Caki2 (cell line): ENCODE measurements at regions not wholly inside any gene's neighbourhood (a gene's known extent, or its start where the extent isn't known, plus 50 kb on each side); places are given as distances from the start of the nearest gene placed in this dataset.

Source experiments
- DNase-seq: peaks from one replicate; pipeline ENCODE4 v3.0.0-alpha.2; 2015; ENCODE audit warnings: low read depth
- in situ Hi-C: cut with HindIII; loops from 2 replicates; pipeline ENCODE4 v1.10.0; 2016; ENCODE audit warnings: low sequenced_read_pairs, low pct_unique_long_range_greater_than_20kb, mixed read lengths

DNA sequence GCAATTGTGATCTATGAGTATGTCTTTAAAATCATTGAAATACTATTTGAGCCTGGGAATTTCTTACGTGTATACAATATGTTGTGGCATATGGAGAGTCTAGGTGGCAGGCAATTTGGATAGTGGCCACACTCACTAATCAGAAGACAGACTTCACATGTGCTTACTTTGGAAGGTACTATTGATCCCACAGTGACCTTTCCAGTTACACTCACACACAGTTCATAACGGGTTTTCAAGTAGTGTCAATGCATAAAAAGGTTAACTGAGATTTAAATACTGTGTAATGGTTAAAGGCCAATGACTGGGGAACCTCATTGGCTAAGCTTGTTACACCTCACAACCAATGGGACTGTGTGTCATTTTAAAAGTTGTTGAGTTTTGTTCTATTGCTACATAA is 783.2 kb downstream of the RPA4 start:
- in situ Hi-C loops, result no loop called here
- DNase-seq, result no peak

DNA sequence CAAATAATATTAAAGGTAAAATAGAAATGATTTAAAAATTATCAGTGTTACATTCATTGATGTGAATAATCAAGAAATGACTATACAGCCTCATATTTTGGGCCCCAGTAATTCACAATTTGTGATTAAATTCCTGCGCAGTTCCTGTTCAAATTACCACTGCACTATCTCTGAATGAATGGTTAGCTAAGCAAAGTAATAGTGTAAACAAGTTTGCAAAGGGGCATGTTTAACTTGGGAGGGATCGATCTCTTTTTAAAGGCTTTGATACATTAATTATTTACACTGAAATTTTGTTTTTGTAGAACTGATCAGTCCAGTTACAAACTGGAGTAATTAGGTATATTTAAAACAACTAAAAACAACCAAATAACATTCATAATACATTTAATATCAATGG is 784.4 kb downstream of the RPA4 start:
- no peak for DNase-seq
- in situ Hi-C loops, result no loop called here

DNA sequence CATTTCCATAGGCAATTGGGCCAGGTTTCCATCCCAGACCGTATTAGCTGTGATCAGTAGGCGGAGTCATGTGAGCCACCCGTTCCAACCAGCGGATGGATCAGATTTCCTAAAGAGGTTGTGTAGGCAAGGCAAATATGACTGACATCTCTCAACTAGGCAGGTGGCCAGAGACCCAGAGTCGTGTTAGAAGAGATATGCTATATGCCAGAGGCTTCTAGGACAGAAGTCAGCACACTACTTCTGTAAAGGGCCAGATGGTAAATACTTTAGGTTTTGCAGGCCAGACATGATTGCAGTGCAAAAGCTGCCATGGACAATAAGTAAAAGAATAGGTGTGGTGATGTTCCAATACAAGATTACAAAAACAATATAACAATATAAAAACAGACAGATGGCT is 788.4 kb downstream of the RPA4 start:
- no peak for DNase-seq
- in situ Hi-C loops, result no loop called here

DNA sequence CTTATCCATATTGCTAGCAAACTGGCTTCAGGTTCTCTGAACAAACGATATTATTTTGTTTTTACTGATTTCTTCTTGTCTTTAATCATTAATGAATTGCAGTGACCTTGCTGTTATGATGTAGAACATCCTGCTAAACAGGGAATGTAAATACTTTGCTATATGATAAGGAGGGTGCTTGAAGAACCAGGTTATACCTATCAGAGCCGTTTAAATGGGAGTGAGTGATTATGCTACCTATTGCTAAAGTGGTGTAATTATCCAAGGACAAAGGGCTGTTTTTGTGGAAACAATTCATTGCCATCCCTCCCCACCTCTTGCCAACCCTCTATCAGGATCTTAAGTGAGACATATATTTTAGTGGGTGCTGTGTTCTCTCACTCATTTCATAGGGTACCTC is 788.9 kb downstream of the RPA4 start:
- no peak for DNase-seq
- in situ Hi-C loops, result no loop called here

DNA sequence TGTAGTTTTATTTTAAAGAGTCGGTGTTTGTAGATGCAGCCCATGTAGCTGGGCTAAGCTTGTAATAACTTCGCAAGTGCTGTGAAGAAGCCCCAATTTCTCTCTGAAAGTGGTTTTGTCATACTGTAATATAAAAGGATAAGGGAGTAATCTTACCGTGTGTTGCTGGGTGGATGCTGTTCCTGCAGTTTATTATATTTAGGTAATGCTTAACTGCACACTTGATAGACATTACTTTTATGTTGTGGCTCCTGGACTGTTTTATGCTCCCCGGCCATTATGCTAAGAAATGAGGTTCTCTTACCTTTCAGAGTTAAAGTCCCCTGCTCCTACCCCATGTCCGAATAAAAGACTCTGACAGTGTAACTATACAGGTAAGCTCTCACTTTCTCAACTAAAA is 789.4 kb downstream of the RPA4 start:
- no peak for DNase-seq
- in situ Hi-C loops, result no loop called here

DNA sequence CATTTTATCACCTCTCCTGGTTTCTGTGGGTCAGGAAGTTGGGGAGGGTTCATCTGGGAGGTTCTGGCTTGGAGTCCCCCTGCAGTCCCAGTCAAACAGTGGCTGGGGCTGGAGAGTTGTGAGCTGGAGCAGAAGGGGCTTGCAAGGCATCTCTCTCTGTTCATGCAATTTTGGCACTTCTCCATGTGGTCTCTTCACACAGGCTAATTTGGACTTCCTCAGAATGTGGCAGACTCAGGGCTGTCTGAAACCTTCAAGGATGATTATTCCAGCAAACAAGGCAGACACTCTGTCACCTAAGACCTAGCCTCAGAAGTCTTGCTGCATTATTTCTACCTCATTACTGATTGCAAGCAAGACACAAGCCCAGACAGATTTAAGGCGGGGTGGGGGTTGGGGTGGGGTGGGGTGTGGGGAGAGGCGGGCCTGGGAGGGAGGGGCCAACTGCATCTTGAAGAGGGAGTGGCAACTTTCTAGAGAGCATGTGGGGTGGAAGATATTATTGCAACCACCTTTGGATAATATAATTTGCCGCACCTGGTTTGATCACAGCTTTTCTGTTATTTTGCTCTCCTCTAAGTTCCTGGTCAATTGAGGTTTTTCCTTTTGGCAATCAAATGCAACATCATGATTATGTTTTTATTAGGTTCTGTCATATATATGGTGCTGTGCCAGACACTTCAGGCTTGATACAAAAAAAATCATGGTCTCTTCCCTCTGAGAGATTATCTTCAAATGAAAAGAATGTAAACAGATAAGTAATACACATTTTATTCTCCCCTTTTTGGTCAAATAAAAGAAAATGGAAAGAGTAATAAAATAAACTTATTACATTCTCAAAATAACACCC is 799.5 kb downstream of the RPA4 start:
- no peak for DNase-seq
- in situ Hi-C loops, result no loop called here

DNA sequence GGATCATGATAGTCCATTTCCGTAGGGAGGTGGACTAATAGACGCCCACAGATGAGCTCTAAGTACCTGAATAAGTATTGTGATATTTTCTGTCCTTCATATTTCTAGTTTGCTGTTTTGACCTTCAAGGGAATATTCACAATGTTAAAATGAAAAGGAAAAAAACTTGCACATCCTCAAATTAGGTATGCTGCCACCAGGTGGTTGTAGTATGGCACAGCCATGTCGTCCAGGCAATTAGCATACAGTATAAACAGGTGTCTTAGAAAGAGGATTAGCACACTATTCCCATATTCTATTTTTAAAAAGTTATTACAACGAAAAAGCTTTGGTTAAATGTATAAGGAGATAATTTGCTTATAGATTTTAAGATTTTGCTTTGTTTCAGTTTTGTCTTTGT is 802.0 kb downstream of the RPA4 start:
- peak; percentile 11 for DNase-seq
- in situ Hi-C loops, result no loop called here

DNA sequence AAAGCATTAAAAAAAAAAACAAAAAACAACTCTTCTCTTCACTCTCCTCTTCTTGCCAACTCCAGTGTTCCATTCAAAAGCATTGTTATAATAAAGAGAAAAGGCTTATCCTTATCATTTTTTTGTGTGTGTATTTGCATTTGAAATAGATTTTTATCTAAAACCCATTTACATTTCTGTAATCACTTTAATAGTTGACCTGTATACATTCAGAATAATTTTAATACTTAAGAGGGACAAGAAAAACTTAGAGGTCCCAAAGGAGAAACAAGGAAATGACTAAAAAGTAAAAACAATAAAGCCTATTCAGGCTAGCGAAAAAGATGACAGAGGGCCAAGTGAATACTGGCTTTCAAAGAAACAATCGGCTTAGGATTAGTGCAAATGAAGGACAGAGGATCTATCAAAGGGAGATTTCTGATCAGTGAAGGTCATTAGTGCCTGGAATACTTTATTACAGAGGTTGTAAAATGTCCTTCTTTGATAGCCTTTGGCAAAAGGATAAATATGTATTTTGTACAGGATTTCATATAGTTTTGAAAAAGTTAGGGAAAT is 808.3 kb downstream of the RPA4 start:
- in situ Hi-C loops, result no loop called here
- DNase-seq, result no peak

DNA sequence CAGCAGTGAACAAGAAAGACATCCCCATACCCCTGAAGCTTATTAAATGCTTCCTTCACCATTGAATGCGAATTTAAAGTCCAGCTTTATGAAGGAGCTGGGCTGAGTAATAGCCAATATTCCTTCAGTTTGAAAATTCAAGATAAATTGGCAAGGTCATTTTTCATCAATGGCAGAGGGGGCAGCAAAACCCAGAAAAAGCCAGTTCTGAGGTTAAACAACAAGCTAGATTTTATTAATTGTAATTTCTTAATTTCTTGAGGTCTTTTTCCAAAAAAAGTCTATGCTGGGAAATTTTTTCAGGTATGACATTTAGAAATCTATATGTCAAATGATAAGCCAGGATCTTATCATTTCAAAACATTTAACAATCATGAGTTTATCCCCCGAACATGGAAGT is 808.9 kb downstream of the RPA4 start:
- in situ Hi-C loops, result no loop called here
- DNase-seq, result no peak

DNA sequence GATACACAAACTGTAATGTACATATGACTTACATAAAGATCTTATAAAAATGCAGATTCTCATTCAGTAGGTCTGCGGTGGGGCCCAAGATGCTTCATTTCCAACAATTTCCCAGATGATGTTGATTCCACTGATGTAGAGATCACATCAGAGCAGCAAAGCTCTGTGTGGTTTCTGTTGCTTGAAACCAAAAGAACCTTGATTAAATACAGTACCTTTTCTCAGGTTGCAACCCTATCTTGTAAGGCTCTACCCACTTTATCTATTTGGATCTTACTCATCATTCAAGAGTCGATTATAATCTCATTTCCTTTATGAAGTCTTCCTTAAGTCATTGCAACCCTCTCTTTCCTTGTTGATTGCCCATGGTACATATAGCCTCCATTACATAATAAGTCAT is 816.8 kb downstream of the RPA4 start:
- DNase-seq, result no peak
- in situ Hi-C loops, result no loop called here

DNA sequence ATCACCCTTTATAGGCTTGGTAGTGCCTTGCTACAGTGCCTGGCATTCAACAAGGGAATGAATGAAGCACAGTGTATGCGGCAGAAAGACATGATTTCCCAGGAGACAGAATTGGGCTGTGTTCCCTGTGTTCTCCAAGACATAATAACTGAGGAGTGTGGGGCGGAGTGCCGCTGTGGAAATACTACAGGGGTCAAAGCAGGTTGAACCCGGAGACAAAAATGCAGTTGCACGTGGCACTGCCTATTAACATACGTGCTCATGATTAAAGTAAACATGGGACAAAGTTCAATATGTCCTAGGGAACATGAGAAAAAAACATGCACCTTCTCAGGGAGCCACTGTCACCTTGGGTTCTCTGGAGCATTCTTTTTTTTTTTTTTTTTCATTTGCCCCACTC is 820.8 kb downstream of the RPA4 start:
- in situ Hi-C loops, result no loop called here
- DNase-seq, result no peak

DNA sequence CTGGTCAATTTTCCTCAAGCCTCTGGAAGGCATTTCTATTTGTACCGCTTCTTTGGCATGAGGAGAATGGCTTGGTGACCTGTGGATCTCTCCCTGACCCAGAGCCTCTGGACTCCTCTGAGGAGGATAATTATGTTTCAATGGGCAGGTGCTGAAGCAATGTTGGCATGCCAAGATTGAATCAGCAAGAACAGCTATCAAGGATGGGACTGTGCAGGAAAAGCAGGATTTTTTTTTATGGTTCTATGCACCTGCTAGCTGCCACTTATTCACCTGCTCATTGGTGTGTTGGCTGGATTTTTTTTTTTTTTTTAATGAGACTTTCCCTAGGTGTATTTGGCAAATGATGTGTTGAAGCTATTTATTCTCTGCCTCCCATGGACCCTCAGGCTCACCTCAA is 821.2 kb downstream of the RPA4 start:
- in situ Hi-C loops, result no loop called here

DNA sequence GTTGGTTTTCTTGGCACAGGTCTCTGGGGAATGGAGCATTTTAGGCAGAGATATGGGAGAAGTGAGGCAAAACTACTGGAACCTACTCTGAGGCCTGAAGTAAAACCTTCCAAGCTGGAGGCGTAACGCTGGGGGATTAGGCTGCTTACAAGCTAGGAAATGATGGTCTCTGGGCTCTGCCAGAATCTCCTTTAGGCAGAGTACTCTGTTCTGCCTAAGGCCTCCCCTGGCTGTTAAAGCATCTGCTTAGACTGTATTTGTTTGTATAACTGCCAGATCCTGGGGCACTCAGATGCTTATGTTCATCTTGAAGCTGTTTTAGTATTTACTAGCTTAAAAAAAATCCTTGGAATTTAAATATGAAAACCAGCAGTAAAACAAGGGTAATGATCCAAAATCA is 822.2 kb downstream of the RPA4 start:
- in situ Hi-C loops, result no loop called here
- DNase-seq, result no peak

More for the DNA sequence above, 821.2 kb downstream of the RPA4 start:
- no peak for DNase-seq

DNA sequence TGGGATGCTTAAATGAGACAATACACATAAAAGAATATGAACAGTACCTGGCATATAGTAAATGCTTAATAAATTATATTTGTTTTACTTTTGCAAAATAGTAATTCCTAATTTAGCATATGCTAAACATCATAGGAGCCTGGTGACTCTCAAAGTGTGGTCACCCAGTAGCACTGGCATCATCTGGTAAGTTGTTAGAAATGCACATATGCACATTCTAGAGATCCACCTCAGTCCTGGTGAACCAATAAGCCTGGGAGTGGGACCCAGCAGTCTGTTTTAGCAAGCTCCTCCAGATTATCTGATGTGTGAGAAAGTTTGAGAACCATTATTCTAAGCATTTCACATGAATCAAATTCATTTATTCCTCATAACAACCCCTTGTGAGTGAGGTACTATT is 830.4 kb downstream of the RPA4 start:
- DNase-seq, result no peak
- in situ Hi-C loops, result no loop called here

DNA sequence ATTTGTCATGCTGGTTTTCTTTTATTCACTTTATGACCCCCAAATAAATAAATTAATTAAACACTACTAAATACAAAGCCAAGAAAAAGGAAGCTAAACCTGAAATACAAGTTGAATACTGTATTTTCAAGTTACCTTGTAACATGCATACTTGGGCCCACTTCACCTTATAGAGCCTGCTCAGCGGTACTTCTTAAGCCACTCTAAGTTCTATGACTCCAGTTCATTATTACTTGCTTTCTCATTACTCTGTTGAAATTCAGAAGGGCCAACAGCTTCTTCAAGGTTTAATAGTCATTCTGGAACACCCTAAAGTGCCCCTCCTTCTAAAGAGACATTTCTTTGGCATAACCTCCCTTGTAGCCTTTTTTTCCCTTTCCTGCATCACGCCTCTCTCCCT is 844.5 kb downstream of the RPA4 start:
- in situ Hi-C loops, result no loop called here

DNA sequence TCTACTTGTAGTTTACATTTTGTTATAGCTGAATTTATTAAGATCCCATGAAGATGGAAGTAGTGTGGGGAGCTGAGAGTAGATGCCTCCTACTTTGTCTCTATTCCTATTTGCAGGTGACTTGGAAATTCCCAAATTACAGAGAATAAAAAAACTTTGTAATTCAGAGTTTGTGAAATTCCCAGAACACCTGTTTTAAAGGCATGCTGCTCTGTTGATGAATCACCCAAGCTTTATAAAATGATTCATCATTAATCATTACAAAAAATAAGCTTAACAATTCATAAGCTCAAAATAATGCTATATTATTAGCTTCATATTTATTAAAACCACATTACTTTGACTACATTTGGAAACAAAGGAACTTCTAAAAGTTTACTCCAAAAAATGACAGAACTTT is 856.3 kb downstream of the RPA4 start:
- no peak for DNase-seq
- in situ Hi-C loops, result no loop called here

More for the DNA sequence above, 844.5 kb downstream of the RPA4 start:
- no peak for DNase-seq

DNA sequence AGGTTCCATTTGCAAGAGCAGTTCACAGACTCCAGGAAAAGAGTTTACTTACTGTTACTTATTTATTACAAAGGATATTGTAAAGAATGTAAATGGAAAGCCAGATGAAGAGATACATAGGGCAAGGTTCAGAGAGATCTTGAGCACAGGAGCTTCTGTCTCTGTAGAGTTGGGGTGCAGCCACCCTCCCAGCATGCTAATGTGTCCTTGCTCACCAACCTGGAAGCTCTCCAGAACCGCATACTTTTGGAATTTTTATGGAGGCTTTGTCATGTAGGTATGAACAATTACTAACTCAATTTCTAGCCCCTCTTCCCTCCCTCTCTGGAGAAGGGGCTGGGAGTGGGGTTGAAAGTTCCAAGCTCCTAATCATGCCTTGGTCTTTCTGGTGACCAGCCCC is 857.2 kb downstream of the RPA4 start:
- no peak for DNase-seq
- in situ Hi-C loops, result no loop called here

DNA sequence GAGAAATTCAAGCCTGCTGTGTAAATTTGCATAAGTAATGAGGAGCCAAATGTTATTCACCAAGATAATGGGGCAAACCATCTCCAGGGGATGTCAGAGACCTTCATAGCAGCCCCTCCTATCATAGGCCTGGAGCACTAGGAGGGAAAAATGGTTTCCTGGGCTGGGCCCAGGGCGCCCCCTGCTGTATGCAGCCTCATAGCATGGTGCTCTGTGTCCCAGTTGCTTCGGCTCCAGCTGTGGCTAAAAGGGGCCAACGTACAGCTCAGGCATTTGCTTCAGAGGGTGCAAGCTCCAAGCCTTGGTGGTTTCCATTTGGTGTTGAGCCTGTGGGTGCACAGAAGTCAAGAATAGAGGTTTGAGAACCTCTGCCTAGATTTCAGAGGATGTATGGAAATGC is 859.3 kb downstream of the RPA4 start:
- in situ Hi-C loops, result no loop called here
- no peak for DNase-seq

DNA sequence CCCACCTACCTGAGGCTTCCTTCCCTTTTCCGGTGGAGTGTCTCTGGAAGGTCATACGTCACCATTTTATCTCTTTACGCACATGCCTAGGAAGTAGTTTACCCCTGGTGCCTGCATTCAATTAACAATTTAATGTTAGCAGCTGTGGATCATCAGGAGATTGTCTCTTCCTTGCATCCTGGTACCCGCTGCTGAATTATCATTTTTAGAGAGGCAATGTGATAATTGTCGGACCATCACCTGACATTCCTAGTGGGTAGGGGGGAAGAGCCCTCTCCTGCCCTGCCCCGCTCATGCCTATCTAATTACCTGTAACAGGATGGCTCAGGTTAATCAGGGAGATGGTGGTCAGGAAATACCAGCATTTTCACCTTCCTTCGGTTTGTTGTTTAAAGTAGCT is 863.6 kb downstream of the RPA4 start:
- in situ Hi-C loops, result no loop called here
- no peak for DNase-seq

DNA sequence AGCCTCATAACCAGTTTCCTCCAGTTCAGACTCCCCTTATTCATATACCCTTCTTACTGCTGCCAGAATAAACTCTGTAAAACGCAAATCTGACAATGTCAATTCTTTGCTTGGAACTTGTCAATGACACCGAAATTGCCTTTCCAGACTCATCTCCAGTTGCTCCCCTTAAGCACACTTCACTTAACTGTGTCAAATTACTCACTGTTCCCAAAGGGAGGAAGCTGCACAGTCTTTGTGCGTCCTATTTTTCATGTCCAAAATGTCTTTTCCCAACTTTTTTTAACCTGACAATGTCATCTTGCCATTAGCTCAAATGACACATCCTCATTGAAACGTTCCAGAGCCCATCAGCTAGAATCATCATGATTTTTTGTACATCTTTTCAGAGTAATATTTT is 867.3 kb downstream of the RPA4 start:
- DNase-seq, result no peak
- in situ Hi-C loops, result no loop called here
